Vagina (tissue), 2 donors: ENCODE measurements at regions not wholly inside any gene's neighbourhood (a gene's known extent, or its start where the extent isn't known, plus 50 kb on each side); places are given as distances from the start of the nearest gene placed in this dataset.
A peak's percentile ranks its signal among the peaks of the same experiment; 100 is the strongest.

Experiments used
- DNase-seq, 2 donors: peaks; one replicate each; pipeline ENCODE4 v3.0.0-alpha.2; 2017; ENCODE audit errors: extremely low spot score in 2 of 2
- H3K27ac ChIP-seq: fragments of 200-600 bp; sonication (generic); one replicate; pipeline ENCODE4 v1.5.1; 2019
- H3K27me3 ChIP-seq: fragments of 200-600 bp; sonication (generic); one replicate; pipeline ENCODE4 v1.5.1; 2019
- H3K36me3 ChIP-seq, 2 donors: fragments of 200-600 bp; sonication (generic); one replicate each; pipeline ENCODE4 v1.5.1; 2017 to 2019
- H3K4me1 ChIP-seq: fragments of 200-600 bp; sonication (generic); one replicate; pipeline ENCODE4 v1.5.1; 2019
- H3K4me3 ChIP-seq, 2 donors: fragments of 200-600 bp; sonication (generic); 1 replicate in 1 of 2; 2 replicates in 1 of 2; pipeline ENCODE4 v1.5.1; 2016 to 2019
- H3K9me3 ChIP-seq: fragments of 200-600 bp; sonication (generic); one replicate; pipeline ENCODE4 v1.5.1; 2019
- POLR2A ChIP-seq, 2 donors: fragments of 450-650 bp; IDR thresholded peaks; one replicate each; pipeline ENCODE4 v1.6.1; 2017; ENCODE audit warnings: antibody characterized with exemption in 2 of 2, mild to moderate bottlenecking in 2 of 2, moderate library complexity in 2 of 2
- POLR2AphosphoS5 ChIP-seq, 2 donors: sonication (generic); formaldehyde crosslinking; IDR thresholded peaks; one replicate each; pipeline ENCODE4 v1.9.0; 2017; ENCODE audit warnings: antibody characterized with exemption in 2 of 2, mild to moderate bottlenecking in 2 of 2, low read depth in 1 of 2; ENCODE audit not compliant: insufficient read depth in 1 of 2
- intact Hi-C: fragments of 100-400 bp; cut with DNase I; formaldehyde crosslinking; loops from one replicate; pipeline ENCODE4 v1.15.1; 2023
- TF ChIP-seq, protein P1 (sequence below), 3 experiments: fragments of 450-650 bp in 2 of 3; fragments of 200-600 bp in 1 of 3; sonication (generic) in 1 of 3; IDR thresholded peaks; one replicate each; pipeline ENCODE4 v1.5.1; 2017 to 2019; ENCODE audit warnings: antibody characterized with exemption in 3 of 3, mild to moderate bottlenecking in 2 of 3, moderate library complexity in 2 of 3

DNA sequence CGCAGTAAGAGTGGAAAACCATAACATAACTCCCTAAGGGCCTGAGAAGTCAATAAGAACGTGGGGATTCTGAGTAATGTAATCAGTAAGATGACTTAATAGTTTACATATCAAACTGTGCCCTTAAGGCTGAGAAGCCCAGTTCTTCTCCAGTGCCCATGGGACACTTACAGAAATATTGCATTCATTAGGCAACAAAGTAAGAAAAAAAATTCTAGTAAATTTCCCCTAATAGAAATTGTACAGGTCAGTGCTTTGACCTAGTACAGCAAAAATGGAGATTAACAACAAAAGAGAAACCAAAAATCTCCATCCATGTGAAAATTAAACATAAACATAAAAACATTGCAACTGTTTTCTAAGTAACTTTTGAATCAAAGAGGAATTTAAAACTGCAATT lies 139.8 kb upstream of the HS6ST1 start:
- Histone ChIP-seq H3K4me1 (no peaks in the 10 kb centered on the region), H3K36me3 (no peaks in the 10 kb centered on the region), H3K4me3 (no peak overlapping the region), H3K9me3 (no peaks in the 10 kb centered on the region), H3K27ac (no peak overlapping the region), H3K27me3 (no peaks in the 10 kb centered on the region)
- intact Hi-C loops = no loop called here
- DNase-seq = no peak
- TF ChIP-seq POLR2A (IDR thresholded peaks at IDR 0.05) (no peak), POLR2AphosphoS5 (IDR thresholded peaks at IDR 0.05; ENCODE audit: insufficient read depth in 1 of 2, low read depth in 1 of 2) (no peak)
- TF ChIP-seq, protein P1, sequence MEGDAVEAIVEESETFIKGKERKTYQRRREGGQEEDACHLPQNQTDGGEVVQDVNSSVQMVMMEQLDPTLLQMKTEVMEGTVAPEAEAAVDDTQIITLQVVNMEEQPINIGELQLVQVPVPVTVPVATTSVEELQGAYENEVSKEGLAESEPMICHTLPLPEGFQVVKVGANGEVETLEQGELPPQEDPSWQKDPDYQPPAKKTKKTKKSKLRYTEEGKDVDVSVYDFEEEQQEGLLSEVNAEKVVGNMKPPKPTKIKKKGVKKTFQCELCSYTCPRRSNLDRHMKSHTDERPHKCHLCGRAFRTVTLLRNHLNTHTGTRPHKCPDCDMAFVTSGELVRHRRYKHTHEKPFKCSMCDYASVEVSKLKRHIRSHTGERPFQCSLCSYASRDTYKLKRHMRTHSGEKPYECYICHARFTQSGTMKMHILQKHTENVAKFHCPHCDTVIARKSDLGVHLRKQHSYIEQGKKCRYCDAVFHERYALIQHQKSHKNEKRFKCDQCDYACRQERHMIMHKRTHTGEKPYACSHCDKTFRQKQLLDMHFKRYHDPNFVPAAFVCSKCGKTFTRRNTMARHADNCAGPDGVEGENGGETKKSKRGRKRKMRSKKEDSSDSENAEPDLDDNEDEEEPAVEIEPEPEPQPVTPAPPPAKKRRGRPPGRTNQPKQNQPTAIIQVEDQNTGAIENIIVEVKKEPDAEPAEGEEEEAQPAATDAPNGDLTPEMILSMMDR (IDR thresholded peaks at IDR 0.05) = no peak

DNA sequence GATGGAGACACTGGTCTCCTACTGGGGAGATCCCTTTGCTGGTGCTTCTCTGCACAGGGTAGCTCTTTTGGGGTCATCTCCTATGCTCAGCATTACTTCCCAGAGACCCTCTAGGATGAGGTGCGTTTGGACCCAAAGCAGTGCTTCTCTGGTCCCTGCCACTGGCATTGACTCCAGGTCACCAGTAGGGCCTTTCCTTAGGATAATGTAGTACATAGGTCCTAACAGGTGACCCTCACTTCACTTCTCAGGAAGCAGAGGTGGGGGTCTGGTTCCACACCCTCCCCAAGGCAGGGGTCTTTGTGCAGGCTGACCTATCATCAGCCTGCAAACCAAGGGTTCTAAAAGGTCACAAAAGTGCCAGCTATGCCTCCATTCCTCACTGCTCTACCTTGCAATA lies 145.8 kb upstream of the HS6ST1 start:
- TF ChIP-seq, protein P1 (IDR thresholded peaks at IDR 0.05) = no peak
- TF ChIP-seq POLR2A (IDR thresholded peaks at IDR 0.05) (no peak), POLR2AphosphoS5 (IDR thresholded peaks at IDR 0.05; ENCODE audit: insufficient read depth in 1 of 2, low read depth in 1 of 2) (no peak)
- no peak overlapping the region for H3K4me3 ChIP-seq

DNA sequence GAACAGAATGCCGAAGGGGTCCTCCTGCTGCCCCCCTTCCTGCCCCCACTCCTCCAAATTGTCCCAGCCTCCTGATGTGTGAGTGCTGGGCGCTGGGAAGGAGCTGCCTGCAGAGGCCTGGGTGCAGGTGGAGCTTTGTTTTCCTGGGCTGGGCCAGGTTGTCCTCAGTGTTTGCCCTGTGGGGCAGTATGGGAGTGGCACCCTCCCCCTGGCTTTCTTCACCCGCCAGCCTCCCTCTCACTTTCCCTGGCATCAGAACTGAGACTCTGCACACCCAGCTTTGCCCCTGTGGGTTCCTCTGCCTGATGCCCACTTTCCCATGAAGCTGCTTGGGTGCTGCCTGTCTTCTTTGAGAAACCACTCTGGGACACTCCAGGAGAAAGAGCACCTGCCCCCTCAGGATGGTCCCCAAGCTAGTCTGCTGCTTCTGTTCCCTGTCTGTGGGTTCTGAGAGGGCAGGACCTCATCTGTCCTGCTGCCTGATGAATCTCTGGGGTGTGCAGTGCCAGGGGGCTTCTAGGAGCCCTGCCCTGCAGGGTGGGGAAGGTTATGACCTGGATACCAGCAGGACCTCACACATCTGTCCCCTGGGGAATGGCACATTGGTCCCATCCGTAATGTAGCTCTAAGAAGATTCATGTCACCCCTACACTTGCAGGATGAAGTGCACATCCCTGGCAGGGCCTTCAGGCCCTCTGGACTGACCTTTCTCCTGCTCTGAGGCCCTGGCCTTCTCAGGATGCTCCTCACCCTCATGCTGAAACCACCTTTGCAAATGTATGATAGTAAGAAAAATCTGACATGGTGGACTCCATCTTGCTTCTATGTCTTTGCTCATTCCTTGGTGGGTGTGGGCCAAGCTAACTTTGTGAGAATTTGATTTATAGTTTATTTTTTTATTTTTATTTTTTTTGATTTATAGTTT lies 146.8 kb upstream of the HS6ST1 start:
- Histone ChIP-seq H3K27me3 (no peaks in the 10 kb centered on the region), H3K4me1 (peaks cover 14% of the 10 kb centered on the region), H3K27ac (no peak overlapping the region), H3K9me3 (peaks cover 5% of the 10 kb centered on the region), H3K36me3 (no peaks in the 10 kb centered on the region), H3K4me3 (no peak overlapping the region)
- TF ChIP-seq POLR2AphosphoS5 (IDR thresholded peaks at IDR 0.05; ENCODE audit: insufficient read depth in 1 of 2, low read depth in 1 of 2) (no peak), POLR2A (IDR thresholded peaks at IDR 0.05) (no peak)
- TF ChIP-seq, protein P1 (IDR thresholded peaks at IDR 0.05) = no peak
- intact Hi-C loops = no loop called here
- DNase-seq = peak; percentile 71 to 82

More for the DNA sequence above, 145.8 kb upstream of the HS6ST1 start:
- Histone ChIP-seq H3K27me3 (no peaks in the 10 kb centered on the region), H3K27ac (no peak overlapping the region), H3K36me3 (no peaks in the 10 kb centered on the region), H3K4me1 (peaks cover 14% of the 10 kb centered on the region), H3K9me3 (no peaks in the 10 kb centered on the region)
- DNase-seq = peak in 1 of 2 donors; percentile 64
- intact Hi-C loops = no loop called here

- DNase-seq = peak in 1 of 2 donors; percentile 84
- TF ChIP-seq, protein P1 (IDR thresholded peaks at IDR 0.05) = no peak
- no peak for TF ChIP-seq POLR2AphosphoS5 (IDR thresholded peaks at IDR 0.05; ENCODE audit: insufficient read depth in 1 of 2, low read depth in 1 of 2)
- no peak for TF ChIP-seq POLR2A (IDR thresholded peaks at IDR 0.05)
- H3K27me3 ChIP-seq = no peaks in the 10 kb centered on the region
- intact Hi-C loops = no loop called here
- H3K4me3 ChIP-seq = no peak overlapping the region
- peaks cover 5% of the 10 kb centered on the region for H3K9me3 ChIP-seq
- peaks cover 14% of the 10 kb centered on the region for H3K4me1 ChIP-seq
- H3K27ac ChIP-seq = no peak overlapping the region
- no peaks in the 10 kb centered on the region for H3K36me3 ChIP-seq
Observed at GRCh38 chr2:128466376-128466775, 147.7 kb upstream of the HS6ST1 start.

DNA sequence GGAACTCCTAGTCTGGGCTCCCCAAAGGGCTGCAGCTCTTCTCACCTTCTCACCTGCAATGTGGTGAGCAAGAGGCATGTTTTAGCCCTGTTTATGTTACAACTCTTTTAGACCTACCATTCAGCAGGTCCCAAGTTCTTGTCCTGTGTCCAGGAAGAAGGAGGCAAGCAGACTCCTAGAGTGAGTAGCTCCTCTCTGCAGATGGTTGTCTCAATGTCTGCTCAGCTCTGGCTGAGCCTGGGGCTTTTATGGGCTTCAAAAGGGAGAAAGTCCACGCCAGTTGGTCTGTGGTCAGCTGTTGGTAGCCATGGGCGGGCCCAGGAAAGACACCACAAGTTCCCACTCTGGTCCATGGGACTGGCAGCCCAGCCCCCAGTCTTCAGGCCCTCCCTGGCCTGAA lies 148.1 kb upstream of the HS6ST1 start:
- Histone ChIP-seq H3K4me3 (no peak overlapping the region), H3K27me3 (no peaks in the 10 kb centered on the region), H3K27ac (no peak overlapping the region), H3K36me3 (no peaks in the 10 kb centered on the region), H3K9me3 (peaks cover 5% of the 10 kb centered on the region), H3K4me1 (peaks cover 14% of the 10 kb centered on the region)
- TF ChIP-seq POLR2A (IDR thresholded peaks at IDR 0.05) = no peak
- TF ChIP-seq, protein P1 (IDR thresholded peaks at IDR 0.05) = no peak
- TF ChIP-seq POLR2AphosphoS5 (IDR thresholded peaks at IDR 0.05; ENCODE audit: insufficient read depth in 1 of 2, low read depth in 1 of 2) = no peak
- intact Hi-C loops = no loop called here
- peak; percentile 82 to 95 for DNase-seq
